Ovary (tissue), 7 donors: ENCODE measurements at regions not wholly inside any gene's neighbourhood (a gene's known extent, or its start where the extent isn't known, plus 50 kb on each side); places are given as distances from the start of the nearest gene placed in this dataset.

Experiments
- DNase-seq, 5 donors: peaks; one replicate each; pipeline ENCODE4 v3.0.0-alpha.2; 2019 to 2020
- H3K27ac ChIP-seq, 2 donors: fragments of 200-600 bp; one replicate each; pipeline versions ENCODE4 v1.5.1 to v1.8.0; 2019 to 2022
- H3K27me3 ChIP-seq: fragments of 200-600 bp; one replicate; pipeline ENCODE4 v1.8.0; 2022
- H3K36me3 ChIP-seq: fragments of 200-600 bp; sonication (generic); one replicate; pipeline ENCODE4 v1.5.1; 2019
- H3K4me1 ChIP-seq: one replicate; pipeline ENCODE4 v1.8.1; 2013; ENCODE audit warnings: mild to moderate bottlenecking, moderate library complexity; ENCODE audit not compliant: insufficient read depth
- H3K4me3 ChIP-seq: fragments of 200-600 bp; sonication (generic); one replicate; pipeline ENCODE4 v1.5.1; 2017
- H3K9me3 ChIP-seq, 2 donors: fragments of 200-600 bp in 1 of 2; sonication (generic) in 1 of 2; one replicate each; pipeline versions ENCODE4 v1.5.1 to v1.8.1; 2013 to 2019; ENCODE audit warnings: mild to moderate bottlenecking in 1 of 2, moderate library complexity in 1 of 2
- CTCF ChIP-seq, 3 donors: fragments of 450-650 bp in 2 of 3; fragments of 200-600 bp in 1 of 3; IDR thresholded peaks; one replicate each; pipeline versions ENCODE4 v1.5.1 to v1.8.0; 2016 to 2022; ENCODE audit warnings: antibody characterized with exemption in 3 of 3, mild to moderate bottlenecking in 1 of 3
- EP300 ChIP-seq: sonication (generic); formaldehyde crosslinking; IDR thresholded peaks from one replicate; pipeline ENCODE4 v1.6.1; 2017; ENCODE audit warnings: antibody characterized with exemption
- POLR2A ChIP-seq: fragments of 450-650 bp; IDR thresholded peaks from one replicate; pipeline ENCODE4 v1.6.1; 2017; ENCODE audit warnings: antibody characterized with exemption, mild to moderate bottlenecking, moderate library complexity
- WGBS, 3 donors: extraction: QIAGEN DNeasy Blood & Tissue Kit in 1 of 3; methylation state at CpG; one replicate each; pipeline versions ENCODE4 v1.1.5 to v1.1.7; 2013 to 2017; 5-methylcytosine and 5-hydroxymethylcytosine counted together
- intact Hi-C, 4 donors: fragments of 100-400 bp; cut with DNase I; formaldehyde crosslinking; loops; one replicate each; pipeline versions ENCODE4 v1.11.0 to v1.15.1; 2022 to 2023
- donor health status: DM: no; HTN: no; CAD: no; lungs with moderate emphysema.
- donor health status: DM: no; HTN: no; CAD: no.
- donor health status: Bipolar disorder and iron deficiency.
- donor health status: DM: no; HTN: no; CAD: no.
- donor health status: DM: yes; HTN: yes; CAD: no.

GRCh38 chr21:35737449-35737848 lies 322.9 kb downstream of the SETD4 start:
- 10 to 24% (median 12%) methylated on average over 4 of the region's 4 CpGs for WGBS, 3 donors
- intact Hi-C loops = no loop called here
- Histone ChIP-seq H3K4me3 (no peak overlapping the region), H3K9me3 (no peaks in the 10 kb centered on the region), H3K36me3 (no peaks in the 10 kb centered on the region), H3K27me3 (no peaks in the 10 kb centered on the region), H3K27ac (no peak overlapping the region), H3K4me1 (peaks cover 4% of the 10 kb centered on the region)
- DNase-seq = no peak
- TF ChIP-seq CTCF (IDR thresholded peaks at IDR 0.05) (no peak), POLR2A (no peak), EP300 (no peak)

GRCh38 chr21:35732788-35733187 lies 327.5 kb downstream of the SETD4 start:
- TF ChIP-seq EP300 (no peak), POLR2A (no peak), CTCF (IDR thresholded peaks at IDR 0.05) (no peak)
- Histone ChIP-seq H3K27me3 (no peaks in the 10 kb centered on the region), H3K27ac (no peak overlapping the region), H3K9me3 (no peaks in the 10 kb centered on the region), H3K4me1 (no peaks in the 10 kb centered on the region), H3K4me3 (no peak overlapping the region), H3K36me3 (no peaks in the 10 kb centered on the region)
- no peak for DNase-seq
- 95 to 97% (median 95%) methylated on average over 10 of the region's 10 CpGs for WGBS, 3 donors
- intact Hi-C loops = no loop called here

GRCh38 chr21:35730325-35730724 lies 330.0 kb downstream of the SETD4 start:
- DNase-seq = no peak
- Histone ChIP-seq H3K4me1 (no peaks in the 10 kb centered on the region), H3K27me3 (no peaks in the 10 kb centered on the region), H3K4me3 (no peak overlapping the region), H3K36me3 (no peaks in the 10 kb centered on the region), H3K27ac (no peak overlapping the region), H3K9me3 (no peaks in the 10 kb centered on the region)
- intact Hi-C loops = no loop called here
- 87 to 95% (median 90%) methylated on average over 8 of the region's 8 CpGs for WGBS, 3 donors
- TF ChIP-seq POLR2A (no peak), CTCF (IDR thresholded peaks at IDR 0.05) (no peak), EP300 (no peak)

- 46 to 59% (median 51%) methylated on average over 2 of the region's 2 CpGs for WGBS, 3 donors
- intact Hi-C loops = no loop called here
- Histone ChIP-seq H3K4me3 (no peak overlapping the region), H3K4me1 (no peaks in the 10 kb centered on the region), H3K27me3 (no peaks in the 10 kb centered on the region), H3K27ac (no peak overlapping the region), H3K9me3 (no peaks in the 10 kb centered on the region), H3K36me3 (no peaks in the 10 kb centered on the region)
- no peak for DNase-seq
- TF ChIP-seq POLR2A (no peak), CTCF (IDR thresholded peaks at IDR 0.05) (no peak), EP300 (no peak)
Measured at GRCh38 chr21:35727830-35728229, 332.5 kb downstream of the SETD4 start.

GRCh38 chr21:35724156-35724555 lies 336.2 kb downstream of the SETD4 start:
- no peak for DNase-seq
- TF ChIP-seq EP300 (no peak), POLR2A (no peak), CTCF (IDR thresholded peaks at IDR 0.05) (no peak)

More at GRCh38 chr21:35724156-35724555, 336.2 kb downstream of the SETD4 start:
- intact Hi-C loops = no loop called here
- Histone ChIP-seq H3K36me3 (no peaks in the 10 kb centered on the region), H3K27ac (no peak overlapping the region), H3K27me3 (no peaks in the 10 kb centered on the region), H3K4me1 (peaks cover 11% of the 10 kb centered on the region), H3K4me3 (no peak overlapping the region), H3K9me3 (no peaks in the 10 kb centered on the region)
- WGBS, 3 donors = 94 to 97% (median 95%) methylated on average over 4 of the region's 4 CpGs
